ENCODE measurements at regions not wholly inside any gene's neighbourhood (a gene's known extent, or its start where the extent isn't known, plus 50 kb on each side); places are given as distances from the start of the nearest gene placed in this dataset.
"Not testable (repeated sequence)": the region's sequence is repeated elsewhere in the genome, so short reads cannot be mapped to it uniquely, and the experiment has no call there.

- not testable (repeated sequence) for TF ChIP-seq CTCF, POLR2A (IDR thresholded peaks at IDR 0.05)
These were observed 207.6 kb downstream of the NDUFA10 start for GRCh38 chr2:239817468-239818031.

All from testis (tissue), 2 donors.